ENCODE measurements at regions not wholly inside any gene's neighbourhood (a gene's known extent, or its start where the extent isn't known, plus 50 kb on each side); places are given as distances from the start of the nearest gene placed in this dataset.

DNA sequence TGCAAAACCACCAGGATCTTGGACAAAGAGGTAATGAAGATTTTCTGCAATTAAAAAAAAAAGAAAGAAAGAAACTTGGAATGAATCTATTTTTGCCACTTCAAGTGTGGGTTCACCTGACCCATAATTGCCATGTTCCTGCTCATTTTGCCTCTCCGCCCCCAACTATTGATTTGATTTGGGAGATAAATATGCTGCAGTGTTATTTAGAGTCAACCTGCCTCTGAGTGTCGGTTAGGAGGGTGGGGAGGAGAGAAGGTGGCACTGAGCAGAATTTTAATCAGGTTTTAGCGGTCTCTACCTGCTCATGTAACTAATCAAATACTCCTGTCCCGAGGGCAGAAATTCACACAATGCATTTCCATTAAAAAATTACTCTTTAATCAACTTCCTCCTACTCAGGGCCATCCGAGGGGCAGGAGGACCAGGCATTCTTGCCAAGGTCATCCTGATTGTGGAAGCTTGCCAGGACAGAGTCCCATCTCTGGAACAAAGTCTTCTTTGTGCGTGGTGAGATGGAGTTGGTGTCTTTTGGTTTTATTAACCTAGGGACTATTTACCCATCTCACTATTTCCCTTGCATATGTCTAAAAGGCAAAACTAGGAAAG, 300.1 kb downstream of the CDH26 start:
- no peak overlapping the region for H2BK120ac ChIP-seq (ENCODE audit: low read depth, low read length)
- H4K8ac ChIP-seq (ENCODE audit: low read depth in 2 of 2, low read length in 2 of 2): no peak overlapping the region
- no peaks in the 10 kb centered on the region for H3K36me3 ChIP-seq (ENCODE audit: control insufficient read depth, insufficient read depth, low read length)
- no TSS peak for BruUV-seq (replicated peaks)
- no peak overlapping the region for H2AK5ac ChIP-seq (ENCODE audit: low read depth, low read length)
- H4K91ac ChIP-seq (ENCODE audit: insufficient read depth, low read depth, low read length): no peak overlapping the region
- H2BK15ac ChIP-seq (ENCODE audit: low read depth, low read length): no peak overlapping the region
- TF ChIP-seq, protein P1, sequence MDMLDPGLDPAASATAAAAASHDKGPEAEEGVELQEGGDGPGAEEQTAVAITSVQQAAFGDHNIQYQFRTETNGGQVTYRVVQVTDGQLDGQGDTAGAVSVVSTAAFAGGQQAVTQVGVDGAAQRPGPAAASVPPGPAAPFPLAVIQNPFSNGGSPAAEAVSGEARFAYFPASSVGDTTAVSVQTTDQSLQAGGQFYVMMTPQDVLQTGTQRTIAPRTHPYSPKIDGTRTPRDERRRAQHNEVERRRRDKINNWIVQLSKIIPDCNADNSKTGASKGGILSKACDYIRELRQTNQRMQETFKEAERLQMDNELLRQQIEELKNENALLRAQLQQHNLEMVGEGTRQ (IDR thresholded peaks at IDR 0.05; ENCODE audit: low read depth, low read length): no peak
- TF ChIP-seq RCOR1 (IDR thresholded peaks at IDR 0.05; ENCODE audit: insufficient replicate concordance, low read length) (no peak), MAZ (IDR thresholded peaks at IDR 0.05; ENCODE audit: borderline replicate concordance, low read depth, low read length) (no peak), BHLHE40 (IDR thresholded peaks at IDR 0.05; ENCODE audit: low read depth, low read length) (no peak), SMC3 (IDR thresholded peaks at IDR 0.05; ENCODE audit: low read depth, low read length) (no peak), CEBPB (IDR thresholded peaks at IDR 0.05; ENCODE audit: low read depth, low read length) (no peak), RFX5 (IDR thresholded peaks at IDR 0.05; ENCODE audit: low read depth, low read length) (no peak), RAD21 (IDR thresholded peaks at IDR 0.05; ENCODE audit: low read length) (no peak)
- TF ChIP-seq, protein P2, sequence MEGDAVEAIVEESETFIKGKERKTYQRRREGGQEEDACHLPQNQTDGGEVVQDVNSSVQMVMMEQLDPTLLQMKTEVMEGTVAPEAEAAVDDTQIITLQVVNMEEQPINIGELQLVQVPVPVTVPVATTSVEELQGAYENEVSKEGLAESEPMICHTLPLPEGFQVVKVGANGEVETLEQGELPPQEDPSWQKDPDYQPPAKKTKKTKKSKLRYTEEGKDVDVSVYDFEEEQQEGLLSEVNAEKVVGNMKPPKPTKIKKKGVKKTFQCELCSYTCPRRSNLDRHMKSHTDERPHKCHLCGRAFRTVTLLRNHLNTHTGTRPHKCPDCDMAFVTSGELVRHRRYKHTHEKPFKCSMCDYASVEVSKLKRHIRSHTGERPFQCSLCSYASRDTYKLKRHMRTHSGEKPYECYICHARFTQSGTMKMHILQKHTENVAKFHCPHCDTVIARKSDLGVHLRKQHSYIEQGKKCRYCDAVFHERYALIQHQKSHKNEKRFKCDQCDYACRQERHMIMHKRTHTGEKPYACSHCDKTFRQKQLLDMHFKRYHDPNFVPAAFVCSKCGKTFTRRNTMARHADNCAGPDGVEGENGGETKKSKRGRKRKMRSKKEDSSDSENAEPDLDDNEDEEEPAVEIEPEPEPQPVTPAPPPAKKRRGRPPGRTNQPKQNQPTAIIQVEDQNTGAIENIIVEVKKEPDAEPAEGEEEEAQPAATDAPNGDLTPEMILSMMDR (conservative IDR thresholded peaks at IDR 0.05; ENCODE audit: low read depth, low read length): no peak
- H4K20me1 ChIP-seq (ENCODE audit: insufficient read depth, low read length): no peaks in the 10 kb centered on the region
- H3K79me1 ChIP-seq (ENCODE audit: low read depth in 1 of 2, low read length in 2 of 2): no peaks in the 10 kb centered on the region
- H3K14ac ChIP-seq (replicated peaks; ENCODE audit: low read depth, low read length): no peak overlapping the region
- in situ Hi-C loops (cut with MboI; ENCODE audit: low sequenced_read_pairs): no loop called here
- H3K56ac ChIP-seq (ENCODE audit: extremely low read depth, insufficient read depth, low read length): no peak overlapping the region
- no peak overlapping the region for H3K4ac ChIP-seq (ENCODE audit: low read depth, low read length)
- H2BK20ac ChIP-seq (ENCODE audit: low read depth, low read length): no peak overlapping the region
- H3K18ac ChIP-seq (ENCODE audit: low read depth, low read length): no peak overlapping the region
- H3K9me1 ChIP-seq (ENCODE audit: insufficient read depth, low read length): no peaks in the 10 kb centered on the region; the same call in 1 of the 2 replicates
- no peak overlapping the region for H2BK5ac ChIP-seq (ENCODE audit: low read depth, low read length, poor library complexity, severe bottlenecking)
- no peak overlapping the region for H2AK9ac ChIP-seq (replicated peaks; ENCODE audit: low read depth, low read length, poor library complexity)
- no peak for DNase-seq
- H3K23ac ChIP-seq (ENCODE audit: low read depth, low read length): no peak overlapping the region
- 0 out of 2 replicates have a peak, but pooled peaks cover 4% of the 10 kb centered on the region for H3K27me3 ChIP-seq (ENCODE audit: control insufficient read depth, insufficient read depth, low read length)
- no peak overlapping the region for H2AFZ ChIP-seq (replicated peaks; ENCODE audit: low read length, poor library complexity)
- no peak overlapping the region for H3K4me3 ChIP-seq (ENCODE audit: insufficient read depth, low read depth, low read length)
- no peak overlapping the region for H4K5ac ChIP-seq (ENCODE audit: low read depth, low read length)
- POLR2A ChIA-PET (ENCODE audit: unreplicated experiment): no interaction called here
- intact Hi-C loops (cut with micrococcal nuclease): no loop called here
- CTCF ChIA-PET: no interaction called here
- no peak for ATAC-seq (ENCODE audit: low read depth)
- H3K4me2 ChIP-seq (ENCODE audit: low read depth, low read length): no peak overlapping the region
- dilution Hi-C loops (cut with HindIII; ENCODE audit: low sequenced_read_pairs, unreplicated experiment): no loop called here
- H3K27ac ChIP-seq (ENCODE audit: insufficient read depth, low read length): no peak overlapping the region
- H3K4me1 ChIP-seq (ENCODE audit: control insufficient read depth, insufficient read depth, low read length): peaks cover 7% of the 10 kb centered on the region; the same call in 1 of the 2 replicates
- no peak overlapping the region for H3K9ac ChIP-seq (ENCODE audit: low read depth, low read length)
- no CpG with 5 or more reads among the region's 6 CpGs for WGBS, 2 experiments (ENCODE audit: extremely low coverage in 2 of 2, insufficient read length in 1 of 2)
- no peaks in the 10 kb centered on the region for H3K9me3 ChIP-seq (ENCODE audit: control insufficient read depth, insufficient read depth, low read length)
